MCF 10A (cell line): ENCODE measurements at regions not wholly inside any gene's neighbourhood (a gene's known extent, or its start where the extent isn't known, plus 50 kb on each side); places are given as distances from the start of the nearest gene placed in this dataset.
A peak's percentile ranks its signal among the peaks of the same experiment; 100 is the strongest.
"Not testable (repeated sequence)": the region's sequence is repeated elsewhere in the genome, so short reads cannot be mapped to it uniquely, and the experiment has no call there.

Source experiments
- BruUV-seq: library from RNA; stranded (reverse); fragments of 400-500 nt; replicated peaks from 2 replicates; lab custom pipeline; 2021; lab: Mats Ljungman, UMichigan
- CTCF ChIA-PET: fragments of 300-600 bp; sonication (Branson Sonifier 250); formaldehyde crosslinking; extraction: SDS; loops from one replicate; lab custom pipeline; 2021; ENCODE audit warnings: antibody characterized with exemption, inconsistent platforms; lab: Yijun Ruan, JAX
- POLR2A ChIA-PET: fragments of 300-600, 350-650 bp; sonication (Branson Sonifier 250); formaldehyde crosslinking; extraction: SDS; loops from one replicate; lab custom pipeline; 2020; ENCODE audit warnings: antibody characterized with exemption, inconsistent platforms; lab: Yijun Ruan, JAX
- DNase-seq: peaks from one replicate; pipeline ENCODE4 v3.0.0-alpha.2; 2018; ENCODE audit not compliant: unreplicated experiment
- H3K27ac Mint-ChIP-seq: one replicate; pipeline ENCODE4 v1.8.0; 2022; ENCODE audit warnings: mild to moderate bottlenecking, low read depth, mixed read lengths; ENCODE audit not compliant: unreplicated experiment
- H3K27me3 Mint-ChIP-seq: one replicate; pipeline ENCODE4 v1.8.0; 2022; ENCODE audit warnings: mixed read lengths; ENCODE audit not compliant: insufficient read depth, unreplicated experiment
- H3K36me3 Mint-ChIP-seq: one replicate; pipeline ENCODE4 v1.8.0; 2022; ENCODE audit warnings: mild to moderate bottlenecking, moderate library complexity, mixed read lengths; ENCODE audit not compliant: insufficient read depth, unreplicated experiment
- H3K4me1 Mint-ChIP-seq: one replicate; pipeline ENCODE4 v1.8.0; 2022; ENCODE audit warnings: mixed read lengths; ENCODE audit not compliant: insufficient read depth, unreplicated experiment
- H3K4me3 Mint-ChIP-seq: one replicate; pipeline ENCODE4 v1.8.0; 2022; ENCODE audit warnings: mild to moderate bottlenecking, moderate library complexity, mixed read lengths; ENCODE audit not compliant: unreplicated experiment
- H3K9me3 Mint-ChIP-seq: one replicate; pipeline ENCODE4 v1.8.0; 2022; ENCODE audit warnings: mixed read lengths; ENCODE audit not compliant: unreplicated experiment
- CTCF ChIP-seq: fragments of 200-600 bp; IDR thresholded peaks from one replicate; pipeline ENCODE4 v1.8.0; 2022; ENCODE audit warnings: antibody characterized with exemption, mild to moderate bottlenecking; ENCODE audit not compliant: unreplicated experiment
- intact Hi-C: fragments of 100-400 bp; cut with micrococcal nuclease; formaldehyde crosslinking; loops from 2 replicates; pipeline ENCODE4 v1.14.1; 2022

GRCh38 chr4:81326581-81326980, 111.6 kb upstream of the PRKG2 start:
- ChIA-PET CTCF (interaction anchor here (0.7 to 0.9 kb wide), 3 partner anchors 23 to 243 kb away, joined by 3 to 4 read pairs (median 3); no protein-coding TSS in a partner anchor), POLR2A (no interaction called here)
- H3K4me3 Mint-ChIP-seq, result no peak overlapping the region
- H3K27ac Mint-ChIP-seq, result no peak overlapping the region
- H3K27me3 Mint-ChIP-seq, result no peaks in the 10 kb centered on the region
- no TSS peak for BruUV-seq
- intact Hi-C loops, result no loop called here
- no peaks in the 10 kb centered on the region for H3K4me1 Mint-ChIP-seq
- DNase-seq, result no peak
- no peaks in the 10 kb centered on the region for H3K36me3 Mint-ChIP-seq
- no peak for TF ChIP-seq CTCF
- peaks cover 8% of the 10 kb centered on the region for H3K9me3 Mint-ChIP-seq

- POLR2A ChIA-PET, CTCF ChIA-PET, H3K27me3 Mint-ChIP-seq, H3K36me3 Mint-ChIP-seq, H3K4me1 Mint-ChIP-seq, H3K4me3 Mint-ChIP-seq, BruUV-seq, DNase-seq, H3K9me3 Mint-ChIP-seq, H3K27ac Mint-ChIP-seq, intact Hi-C loops: not testable (repeated sequence)
Measured at GRCh38 chr4:81324594-81324993, 109.6 kb upstream of the PRKG2 start.

- ChIA-PET CTCF (interaction anchor here (1.5 kb wide), 1 partner anchor 236 kb away, joined by 3 read pairs; no protein-coding TSS in a partner anchor), POLR2A (no interaction called here)
- DNase-seq, result no peak
- intact Hi-C loops, result no loop called here
- H3K4me3 Mint-ChIP-seq, result no peak overlapping the region
- H3K4me1 Mint-ChIP-seq, result no peaks in the 10 kb centered on the region
- no peak overlapping the region for H3K27ac Mint-ChIP-seq
- no TSS peak for BruUV-seq
- no peaks in the 10 kb centered on the region for H3K27me3 Mint-ChIP-seq
- peaks cover 8% of the 10 kb centered on the region for H3K9me3 Mint-ChIP-seq
- H3K36me3 Mint-ChIP-seq, result no peaks in the 10 kb centered on the region
- no peak for TF ChIP-seq CTCF
Measured at GRCh38 chr4:81319657-81320056, 104.6 kb upstream of the PRKG2 start.

GRCh38 chr4:81314897-81315470, 100.0 kb upstream of the PRKG2 start:
- no peak overlapping the region for H3K27ac Mint-ChIP-seq
- intact Hi-C loops, result no loop called here
- POLR2A ChIA-PET, result no interaction called here
- BruUV-seq, result no TSS peak
- CTCF ChIA-PET, result interaction anchor here (0.8 to 1.2 kb wide), 3 partner anchors 37 to 260 kb away, joined by 3 to 4 read pairs (median 3); no protein-coding TSS in a partner anchor
- H3K27me3 Mint-ChIP-seq, result no peaks in the 10 kb centered on the region
- no peak for TF ChIP-seq CTCF
- no peak overlapping the region for H3K4me3 Mint-ChIP-seq
- DNase-seq, result peak; percentile 18
- no peaks in the 10 kb centered on the region for H3K9me3 Mint-ChIP-seq
- no peaks in the 10 kb centered on the region for H3K4me1 Mint-ChIP-seq
- no peaks in the 10 kb centered on the region for H3K36me3 Mint-ChIP-seq
